GM12872 (cell line): ENCODE measurements at regions not wholly inside any gene's neighbourhood (a gene's known extent, or its start where the extent isn't known, plus 50 kb on each side); places are given as distances from the start of the nearest gene placed in this dataset.

ENCODE experiments used
- CTCF ChIP-seq: IDR thresholded peaks from 3 replicates; pipeline ENCODE4 v1.5.1; 2011; ENCODE audit warnings: low read depth, mild to moderate bottlenecking, low read length, moderate library complexity; ENCODE audit not compliant: insufficient read depth

GRCh38 chr17:79224476-79224875 lies 149.9 kb downstream of the ENGASE start:
- no peak for TF ChIP-seq CTCF

GRCh38 chr17:79223953-79224352 lies 149.3 kb downstream of the ENGASE start:
- TF ChIP-seq CTCF = no peak

- no peak for TF ChIP-seq CTCF
Measured at GRCh38 chr17:79223471-79223870, 148.8 kb downstream of the ENGASE start.

GRCh38 chr17:79221597-79221996 lies 147.0 kb downstream of the ENGASE start:
- no peak for TF ChIP-seq CTCF

- TF ChIP-seq CTCF = no peak
Measured at GRCh38 chr17:79220713-79221291, 146.2 kb downstream of the ENGASE start.

- TF ChIP-seq CTCF = no peak
Measured at GRCh38 chr17:79220201-79220712, 145.6 kb downstream of the ENGASE start.

GRCh38 chr17:79219208-79219935 lies 144.7 kb downstream of the ENGASE start:
- no peak for TF ChIP-seq CTCF
